Occipital lobe (tissue), 1 donor: ENCODE measurements at regions not wholly inside any gene's neighbourhood (a gene's known extent, or its start where the extent isn't known, plus 50 kb on each side); places are given as distances from the start of the nearest gene placed in this dataset.

Experiments used
- DNase-seq: peaks from one replicate; lab custom pipeline; 2025; lab: John Stamatoyannopoulos, UW

- no peak for DNase-seq
Measured at GRCh38 chr16:86929057-86929871, 350.9 kb downstream of the FOXL1 start.

GRCh38 chr16:86930001-86930400 lies 351.7 kb downstream of the FOXL1 start:
- DNase-seq: no peak

- DNase-seq: no peak
Measured at GRCh38 chr16:86930663-86931373, 352.5 kb downstream of the FOXL1 start.

GRCh38 chr16:86931410-86931941 lies 353.1 kb downstream of the FOXL1 start:
- no peak for DNase-seq

- no peak for DNase-seq
Measured at GRCh38 chr16:86932130-86932982, 354.0 kb downstream of the FOXL1 start.

- no peak for DNase-seq
Measured at GRCh38 chr16:86934581-86935375, 356.4 kb downstream of the FOXL1 start.

GRCh38 chr16:86939609-86940008 lies 361.3 kb downstream of the FOXL1 start:
- DNase-seq: no peak

- DNase-seq: no peak
Measured at GRCh38 chr16:86941731-86942130, 363.4 kb downstream of the FOXL1 start.

- no peak for DNase-seq
Measured at GRCh38 chr16:86942151-86943051, 364.1 kb downstream of the FOXL1 start.

GRCh38 chr16:86945166-86945900 lies 367.0 kb downstream of the FOXL1 start:
- no peak for DNase-seq

GRCh38 chr16:86946396-86946795 lies 368.0 kb downstream of the FOXL1 start:
- DNase-seq: no peak

GRCh38 chr16:86946981-86947380 lies 368.6 kb downstream of the FOXL1 start:
- DNase-seq: no peak

- DNase-seq: no peak
Measured at GRCh38 chr16:86948046-86948445, 369.1 kb downstream of the C16orf95 start.

GRCh38 chr16:86949116-86949515 lies 368.1 kb downstream of the C16orf95 start:
- DNase-seq: no peak

GRCh38 chr16:86949630-86950029 lies 367.6 kb downstream of the C16orf95 start:
- no peak for DNase-seq

- no peak for DNase-seq
Measured at GRCh38 chr16:86951041-86951822, 366.0 kb downstream of the C16orf95 start.

- no peak for DNase-seq
Measured at GRCh38 chr16:86951831-86952598, 365.2 kb downstream of the C16orf95 start.

GRCh38 chr16:86952769-86953168 lies 364.4 kb downstream of the C16orf95 start:
- no peak for DNase-seq
